ENCODE measurements at regions not wholly inside any gene's neighbourhood (a gene's known extent, or its start where the extent isn't known, plus 50 kb on each side); places are given as distances from the start of the nearest gene placed in this dataset.

GRCh38 chr7:155231941-155232340, 65.7 kb upstream of the INSIG1 start:
- H3K9me2 ChIP-seq (ENCODE audit: insufficient read depth): no peaks in the 10 kb centered on the region
- H3K4me1 ChIP-seq (replicated peaks; ENCODE audit: insufficient read depth): peaks cover 16% of the 10 kb centered on the region
- TF ChIP-seq EZH2 (IDR thresholded peaks at IDR 0.05; ENCODE audit: low read depth) (no peak), CTCF (conservative IDR thresholded peaks at IDR 0.05) (no peak)
- ChIA-PET POLR2A (ENCODE audit: unreplicated experiment) (no interaction called here), CTCF (no interaction called here)
- H3K4me3 ChIP-seq: no peak overlapping the region
- H3K36me3 ChIP-seq (ENCODE audit: low read depth): no peaks in the 10 kb centered on the region
- H3K79me2 ChIP-seq (ENCODE audit: low read depth): no peaks in the 10 kb centered on the region
- no TSS peak for BruUV-seq (replicated peaks)
- H4K20me1 ChIP-seq (ENCODE audit: insufficient read depth): no peaks in the 10 kb centered on the region
- H3K27me3 ChIP-seq (ENCODE audit: insufficient read depth, low read depth): peaks cover 4% of the 10 kb centered on the region; the same call in 1 of the 2 replicates
- H2AFZ ChIP-seq: no peak overlapping the region
- no peak overlapping the region for H3K4me2 ChIP-seq
- H3K27ac ChIP-seq: no peak overlapping the region
- no peak for DNase-seq
- peaks cover 15% of the 10 kb centered on the region for H3F3A ChIP-seq (ENCODE audit: insufficient read depth, low read depth)
- intact Hi-C loops (cut with micrococcal nuclease; ENCODE audit: unreplicated experiment): no loop called here
- H3K9me3 ChIP-seq (ENCODE audit: insufficient read depth, low read depth): no peaks in the 10 kb centered on the region

- no peaks in the 10 kb centered on the region for H3K9me2 ChIP-seq (ENCODE audit: insufficient read depth)
- no peak overlapping the region for H3K4me2 ChIP-seq
- intact Hi-C loops (cut with micrococcal nuclease; ENCODE audit: unreplicated experiment): no loop called here
- no peaks in the 10 kb centered on the region for H3K36me3 ChIP-seq (ENCODE audit: low read depth)
- H3K27ac ChIP-seq: no peak overlapping the region
- ChIA-PET CTCF (no interaction called here), POLR2A (ENCODE audit: unreplicated experiment) (no interaction called here)
- H3K79me2 ChIP-seq (ENCODE audit: low read depth): no peaks in the 10 kb centered on the region
- DNase-seq: no peak
- H3F3A ChIP-seq (ENCODE audit: insufficient read depth, low read depth): peaks cover 15% of the 10 kb centered on the region
- H3K4me3 ChIP-seq: no peak overlapping the region
- no peaks in the 10 kb centered on the region for H3K27me3 ChIP-seq (ENCODE audit: insufficient read depth, low read depth)
- peaks cover 16% of the 10 kb centered on the region for H3K4me1 ChIP-seq (replicated peaks; ENCODE audit: insufficient read depth)
- no peaks in the 10 kb centered on the region for H4K20me1 ChIP-seq (ENCODE audit: insufficient read depth)
- H3K9me3 ChIP-seq (ENCODE audit: insufficient read depth, low read depth): no peaks in the 10 kb centered on the region
- TF ChIP-seq EZH2 (IDR thresholded peaks at IDR 0.05; ENCODE audit: low read depth) (no peak), CTCF (conservative IDR thresholded peaks at IDR 0.05) (no peak)
- BruUV-seq (replicated peaks): no TSS peak
- H2AFZ ChIP-seq: no peak overlapping the region
Observed at GRCh38 chr7:155232911-155233310, 64.8 kb upstream of the INSIG1 start.

GRCh38 chr7:155233311-155234157, 64.1 kb upstream of the INSIG1 start:
- no peak overlapping the region for H2AFZ ChIP-seq
- no peaks in the 10 kb centered on the region for H3K9me2 ChIP-seq (ENCODE audit: insufficient read depth)
- peaks cover 15% of the 10 kb centered on the region for H3F3A ChIP-seq (ENCODE audit: insufficient read depth, low read depth)
- no TSS peak for BruUV-seq (replicated peaks)
- intact Hi-C loops (cut with micrococcal nuclease; ENCODE audit: unreplicated experiment): loop anchor here (1.0 kb wide), 1 partner anchor 112 kb away; no protein-coding TSS in a partner anchor
- H3K4me3 ChIP-seq: no peak overlapping the region
- ChIA-PET POLR2A (ENCODE audit: unreplicated experiment) (no interaction called here), CTCF (interaction anchor here (0.9 kb wide), 1 partner anchor 64 kb away, joined by 5 read pairs; the partner anchor contains the start of gene INSIG1)
- DNase-seq: no peak
- no peaks in the 10 kb centered on the region for H4K20me1 ChIP-seq (ENCODE audit: insufficient read depth)
- H3K79me2 ChIP-seq (ENCODE audit: low read depth): no peaks in the 10 kb centered on the region
- no peaks in the 10 kb centered on the region for H3K9me3 ChIP-seq (ENCODE audit: insufficient read depth, low read depth)
- H3K36me3 ChIP-seq (ENCODE audit: low read depth): no peaks in the 10 kb centered on the region
- no peaks in the 10 kb centered on the region for H3K27me3 ChIP-seq (ENCODE audit: insufficient read depth, low read depth)
- peaks cover 23% of the 10 kb centered on the region for H3K4me1 ChIP-seq (replicated peaks; ENCODE audit: insufficient read depth)
- H3K4me2 ChIP-seq: no peak overlapping the region
- H3K27ac ChIP-seq: no peak overlapping the region
- TF ChIP-seq EZH2 (IDR thresholded peaks at IDR 0.05; ENCODE audit: low read depth) (no peak), CTCF (conservative IDR thresholded peaks at IDR 0.05) (no peak)
